ENCODE measurements at regions not wholly inside any gene's neighbourhood (a gene's known extent, or its start where the extent isn't known, plus 50 kb on each side); places are given as distances from the start of the nearest gene placed in this dataset.

DNA sequence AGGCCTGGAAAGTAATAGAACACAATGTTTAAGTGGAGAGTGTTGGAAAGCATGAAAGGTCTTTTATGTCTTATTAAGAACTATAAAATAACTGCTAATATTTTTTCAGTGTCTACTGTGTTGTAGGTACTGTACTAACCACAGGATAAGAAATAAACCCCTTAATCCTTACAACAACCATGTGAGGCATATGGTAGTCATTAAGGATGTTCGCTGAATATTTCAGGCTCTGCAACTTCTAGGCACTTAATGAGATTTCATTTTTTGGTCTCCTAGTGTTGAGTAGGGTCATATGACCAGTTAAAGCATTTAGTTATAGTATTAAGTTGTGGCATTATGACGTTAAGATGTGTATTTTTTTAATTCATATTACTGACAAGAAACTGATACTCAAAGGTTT lies 346.6 kb upstream of the KCNH7 start:
- TF ChIP-seq, protein P1, sequence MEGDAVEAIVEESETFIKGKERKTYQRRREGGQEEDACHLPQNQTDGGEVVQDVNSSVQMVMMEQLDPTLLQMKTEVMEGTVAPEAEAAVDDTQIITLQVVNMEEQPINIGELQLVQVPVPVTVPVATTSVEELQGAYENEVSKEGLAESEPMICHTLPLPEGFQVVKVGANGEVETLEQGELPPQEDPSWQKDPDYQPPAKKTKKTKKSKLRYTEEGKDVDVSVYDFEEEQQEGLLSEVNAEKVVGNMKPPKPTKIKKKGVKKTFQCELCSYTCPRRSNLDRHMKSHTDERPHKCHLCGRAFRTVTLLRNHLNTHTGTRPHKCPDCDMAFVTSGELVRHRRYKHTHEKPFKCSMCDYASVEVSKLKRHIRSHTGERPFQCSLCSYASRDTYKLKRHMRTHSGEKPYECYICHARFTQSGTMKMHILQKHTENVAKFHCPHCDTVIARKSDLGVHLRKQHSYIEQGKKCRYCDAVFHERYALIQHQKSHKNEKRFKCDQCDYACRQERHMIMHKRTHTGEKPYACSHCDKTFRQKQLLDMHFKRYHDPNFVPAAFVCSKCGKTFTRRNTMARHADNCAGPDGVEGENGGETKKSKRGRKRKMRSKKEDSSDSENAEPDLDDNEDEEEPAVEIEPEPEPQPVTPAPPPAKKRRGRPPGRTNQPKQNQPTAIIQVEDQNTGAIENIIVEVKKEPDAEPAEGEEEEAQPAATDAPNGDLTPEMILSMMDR (IDR thresholded peaks at IDR 0.05; ENCODE audit: low read depth, low read length), result no peak
- Histone ChIP-seq H3K36me3 (no peaks in the 10 kb centered on the region), H3K4me3 (no peak overlapping the region), H3K27ac (no peak overlapping the region), H3K4me1 (ENCODE audit: low read depth) (no peaks in the 10 kb centered on the region), H3K27me3 (no peaks in the 10 kb centered on the region), H3K9me3 (ENCODE audit: low read depth) (no peaks in the 10 kb centered on the region)
- DNase-seq (ENCODE audit: low read depth in 1 of 2, low spot score in 1 of 2), result no peak

DNA sequence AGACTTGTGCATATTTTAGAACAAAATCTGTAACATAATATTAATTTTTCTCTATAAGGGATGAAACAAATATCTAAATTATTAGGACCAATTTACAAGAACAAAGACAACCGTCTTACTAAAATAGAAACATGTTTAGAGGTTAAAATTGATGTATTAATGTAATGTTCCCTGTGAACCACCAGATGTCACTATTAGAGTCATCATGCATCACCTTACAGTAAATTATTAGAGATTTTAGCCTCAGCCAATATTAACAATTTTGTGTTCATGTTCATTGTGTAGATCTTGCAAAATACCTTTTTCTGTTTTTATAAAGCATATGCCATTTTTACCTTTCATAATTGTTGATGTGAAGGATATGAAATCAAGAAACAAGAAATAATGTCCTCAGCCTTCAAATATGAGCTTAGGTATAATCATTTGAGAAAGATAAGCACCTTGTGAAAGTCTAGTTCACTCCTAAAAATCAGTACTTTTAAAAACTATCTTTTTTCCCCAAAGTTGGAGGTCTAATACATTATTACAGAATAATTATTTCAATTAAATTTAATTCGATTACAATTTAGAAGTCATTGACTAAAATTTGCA lies 344.3 kb upstream of the KCNH7 start:
- no peaks in the 10 kb centered on the region for H3K27me3 ChIP-seq
- H3K27ac ChIP-seq, result no peak overlapping the region
- TF ChIP-seq, protein P1 (IDR thresholded peaks at IDR 0.05; ENCODE audit: low read depth, low read length), result peak; percentile 60
- H3K4me3 ChIP-seq, result no peak overlapping the region
- no peaks in the 10 kb centered on the region for H3K36me3 ChIP-seq
- peak; percentile 10 to 44 for DNase-seq (ENCODE audit: low read depth in 1 of 2, low spot score in 1 of 2)
- H3K9me3 ChIP-seq (ENCODE audit: low read depth), result no peaks in the 10 kb centered on the region
- no peaks in the 10 kb centered on the region for H3K4me1 ChIP-seq (ENCODE audit: low read depth)

DNA sequence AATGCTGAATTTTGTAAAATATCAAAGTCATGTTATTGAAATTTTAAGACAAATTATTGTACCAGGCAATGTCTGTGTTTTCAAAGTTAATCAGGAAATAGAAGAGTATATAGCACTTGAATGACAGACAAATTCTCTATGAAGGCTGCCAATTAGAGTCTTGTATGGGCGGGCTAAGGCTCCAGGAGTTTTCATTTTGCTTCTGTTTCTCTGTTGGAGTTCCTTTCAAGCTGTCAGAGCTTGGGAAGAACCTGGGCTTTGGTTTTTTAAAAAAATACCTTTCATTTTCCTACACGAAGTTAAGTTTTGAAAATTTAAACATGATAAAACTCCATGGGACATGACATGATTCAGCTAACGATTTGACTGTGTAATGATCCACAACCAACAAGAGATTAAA lies 339.0 kb upstream of the KCNH7 start:
- TF ChIP-seq, protein P1 (IDR thresholded peaks at IDR 0.05; ENCODE audit: low read depth, low read length), result no peak
- Histone ChIP-seq H3K4me3 (no peak overlapping the region), H3K27me3 (no peaks in the 10 kb centered on the region), H3K36me3 (no peaks in the 10 kb centered on the region), H3K9me3 (ENCODE audit: low read depth) (no peaks in the 10 kb centered on the region), H3K4me1 (ENCODE audit: low read depth) (peaks cover 11% of the 10 kb centered on the region), H3K27ac (no peak overlapping the region)
- DNase-seq (ENCODE audit: low read depth in 1 of 2, low spot score in 1 of 2), result no peak

GRCh38 chr2:163175294-163175693 lies 336.7 kb upstream of the KCNH7 start:
- Histone ChIP-seq H3K4me3 (no peak overlapping the region), H3K4me1 (ENCODE audit: low read depth) (peaks cover 26% of the 10 kb centered on the region), H3K27me3 (no peaks in the 10 kb centered on the region), H3K9me3 (ENCODE audit: low read depth) (no peaks in the 10 kb centered on the region), H3K36me3 (no peaks in the 10 kb centered on the region), H3K27ac (no peak overlapping the region)
- TF ChIP-seq, protein P1 (IDR thresholded peaks at IDR 0.05; ENCODE audit: low read depth, low read length), result no peak
- peak in 1 of 2 donors; percentile 11 for DNase-seq (ENCODE audit: low read depth in 1 of 2, low spot score in 1 of 2)

DNA sequence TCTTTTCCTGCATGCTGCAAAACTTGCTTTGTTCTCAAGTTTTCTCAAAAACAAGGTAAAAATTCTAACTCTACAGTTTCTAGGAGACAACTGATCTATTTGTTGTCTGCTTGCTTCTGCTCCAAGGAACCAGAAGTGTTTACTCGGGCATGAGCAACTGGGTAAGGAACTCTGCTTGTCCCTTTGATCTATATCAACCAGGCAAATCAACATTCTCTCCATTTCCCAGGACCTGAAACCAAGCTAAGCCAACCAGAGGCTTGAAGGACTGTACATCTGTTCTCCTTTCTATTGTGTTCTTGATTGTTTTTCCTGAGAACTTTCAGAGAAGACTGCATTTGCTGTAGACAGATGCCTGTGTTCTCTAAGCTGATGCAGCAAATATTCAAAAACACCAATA lies 335.0 kb upstream of the KCNH7 start:
- no peaks in the 10 kb centered on the region for H3K27me3 ChIP-seq
- no peak overlapping the region for H3K4me3 ChIP-seq
- no peaks in the 10 kb centered on the region for H3K36me3 ChIP-seq
- TF ChIP-seq, protein P1 (IDR thresholded peaks at IDR 0.05; ENCODE audit: low read depth, low read length), result no peak
- no peak overlapping the region for H3K27ac ChIP-seq
- H3K4me1 ChIP-seq (ENCODE audit: low read depth), result peaks cover 26% of the 10 kb centered on the region
- no peak for DNase-seq (ENCODE audit: low read depth in 1 of 2, low spot score in 1 of 2)
- no peaks in the 10 kb centered on the region for H3K9me3 ChIP-seq (ENCODE audit: low read depth)

All from cardiac muscle cell (in vitro differentiated cells and primary cell).